Gastrocnemius medialis (tissue), 4 donors: ENCODE measurements at regions not wholly inside any gene's neighbourhood (a gene's known extent, or its start where the extent isn't known, plus 50 kb on each side); places are given as distances from the start of the nearest gene placed in this dataset.

Experiments
- CTCF ChIP-seq, 5 experiments: fragments of 450-650 bp in 3 of 5; fragments of 200-600 bp in 2 of 5; sonication (generic) in 2 of 5; IDR thresholded peaks in 4 of 5; conservative IDR thresholded peaks in 1 of 5; 1 replicate in 4 of 5; 2 replicates in 1 of 5; pipeline ENCODE4 v1.5.1; 2016 to 2019; ENCODE audit warnings: antibody characterized with exemption in 5 of 5, mild to moderate bottlenecking in 3 of 5, moderate library complexity in 3 of 5
- POLR2A ChIP-seq, 2 donors: fragments of 450-650 bp; IDR thresholded peaks; one replicate each; pipeline ENCODE4 v1.6.1; 2017; ENCODE audit warnings: antibody characterized with exemption in 2 of 2, mild to moderate bottlenecking in 2 of 2, moderate library complexity in 2 of 2

GRCh38 chr4:124343661-124344171 is 368.8 kb downstream of the ANKRD50 start:
- TF ChIP-seq CTCF (IDR thresholded peaks at IDR 0.05 in 4 of 5, conservative IDR thresholded peaks at IDR 0.05 in 1 of 5) (no peak), POLR2A (IDR thresholded peaks at IDR 0.05) (no peak)
